GM10847 (cell line): ENCODE measurements at regions not wholly inside any gene's neighbourhood (a gene's known extent, or its start where the extent isn't known, plus 50 kb on each side); places are given as distances from the start of the nearest gene placed in this dataset.

ENCODE experiments used
- POLR2A ChIP-seq: IDR thresholded peaks from 2 replicates; pipeline ENCODE4 v1.6.1; 2011; ENCODE audit not compliant: insufficient read length; ENCODE audit errors: extremely low read depth

- TF ChIP-seq POLR2A = no peak
Measured at GRCh38 chr19:28981518-28981917, 231.4 kb downstream of the UQCRFS1 start.

- TF ChIP-seq POLR2A = no peak
Measured at GRCh38 chr19:28980236-28980868, 232.6 kb downstream of the UQCRFS1 start.

- TF ChIP-seq POLR2A = no peak
Measured at GRCh38 chr19:28977826-28978225, 235.1 kb downstream of the UQCRFS1 start.

- no peak for TF ChIP-seq POLR2A
Measured at GRCh38 chr19:28972058-28972852, 240.7 kb downstream of the UQCRFS1 start.

- TF ChIP-seq POLR2A = no peak
Measured at GRCh38 chr19:28971513-28971912, 241.4 kb downstream of the UQCRFS1 start.

- no peak for TF ChIP-seq POLR2A
Measured at GRCh38 chr19:28971049-28971448, 241.9 kb downstream of the UQCRFS1 start.

- no peak for TF ChIP-seq POLR2A
Measured at GRCh38 chr19:28968721-28969120, 244.2 kb downstream of the UQCRFS1 start.

GRCh38 chr19:28966737-28967399, 246.1 kb downstream of the UQCRFS1 start:
- TF ChIP-seq POLR2A = no peak

- TF ChIP-seq POLR2A = no peak
Measured at GRCh38 chr19:28964500-28964899, 248.5 kb downstream of the UQCRFS1 start.

GRCh38 chr19:28963486-28964250, 249.3 kb downstream of the UQCRFS1 start:
- no peak for TF ChIP-seq POLR2A

- no peak for TF ChIP-seq POLR2A
Measured at GRCh38 chr19:28961772-28962500, 251.0 kb downstream of the UQCRFS1 start.

- no peak for TF ChIP-seq POLR2A
Measured at GRCh38 chr19:28960986-28961705, 251.8 kb downstream of the UQCRFS1 start.

- TF ChIP-seq POLR2A = no peak
Measured at GRCh38 chr19:28960586-28960985, 252.4 kb downstream of the UQCRFS1 start.

GRCh38 chr19:28956961-28957360, 256.0 kb downstream of the UQCRFS1 start:
- TF ChIP-seq POLR2A = no peak
